OCI-LY7 (cell line): ENCODE measurements at regions not wholly inside any gene's neighbourhood (a gene's known extent, or its start where the extent isn't known, plus 50 kb on each side); places are given as distances from the start of the nearest gene placed in this dataset.

ENCODE experiments used
- BruUV-seq: library from RNA; stranded (reverse); fragments of 400-500 nt; replicated peaks from 2 replicates; lab custom pipeline; 2021; lab: Mats Ljungman, UMichigan
- CTCF ChIA-PET: fragments of 300-600 bp; sonication (Branson Sonifier 250); formaldehyde crosslinking; loops from one replicate; lab custom pipeline; 2022; ENCODE audit warnings: antibody characterized with exemption; ENCODE audit not compliant: unreplicated experiment; lab: Charles Lee
- POLR2A ChIA-PET: fragments of 300-600 bp; sonication (Branson Sonifier 250); formaldehyde crosslinking; loops from one replicate; lab custom pipeline; 2022; ENCODE audit warnings: antibody characterized with exemption; lab: Charles Lee
- DNase-seq: peaks from one replicate; pipeline ENCODE4 v3.0.0-alpha.2; 2015; ENCODE audit warnings: low spot score
- H2AFZ ChIP-seq: fragments of 200-600 bp; sonication (generic), shearing (Covaris generic); 2 replicates; pipeline ENCODE4 v1.6.1; 2014; ENCODE audit warnings: mild to moderate bottlenecking, antibody characterized with exemption, low read length, moderate library complexity
- H3K27ac ChIP-seq: fragments of 200-600 bp; sonication (generic); 2 replicates; pipeline ENCODE4 v1.5.1; 2014; ENCODE audit warnings: mixed run types, low read depth, mild to moderate bottlenecking, moderate library complexity, low read length, inconsistent platforms; ENCODE audit not compliant: poor library complexity, severe bottlenecking
- H3K36me3 ChIP-seq: fragments of 200-600 bp; sonication (generic); 2 replicates; pipeline ENCODE4 v1.6.1; 2014; ENCODE audit warnings: mild to moderate bottlenecking, antibody characterized with exemption, low read length, moderate library complexity, mixed read lengths; ENCODE audit not compliant: insufficient read depth
- H3K4me1 ChIP-seq: fragments of 200-600 bp; sonication (generic); 2 replicates; pipeline ENCODE4 v1.5.1; 2014; ENCODE audit warnings: mild to moderate bottlenecking, low read length; ENCODE audit not compliant: insufficient read depth, poor library complexity, severe bottlenecking
- H3K4me2 ChIP-seq: fragments of 200-600 bp; sonication (generic); 2 replicates; pipeline ENCODE4 v1.6.1; 2014; ENCODE audit warnings: mild to moderate bottlenecking, low read length
- H3K4me3 ChIP-seq: fragments of 200-600 bp; sonication (generic); 2 replicates; pipeline ENCODE4 v1.5.1; 2014; ENCODE audit warnings: mild to moderate bottlenecking, low read depth, low read length; ENCODE audit not compliant: poor library complexity, severe bottlenecking
- H3K79me2 ChIP-seq: fragments of 200-600 bp; sonication (generic); 2 replicates; pipeline ENCODE4 v1.6.1; 2016; ENCODE audit warnings: low read depth, mild to moderate bottlenecking, low read length, moderate library complexity, mixed read lengths; ENCODE audit not compliant: insufficient read depth
- H3K9me2 ChIP-seq: fragments of 200-600 bp; sonication (generic); 2 replicates; pipeline ENCODE4 v1.6.1; 2016; ENCODE audit warnings: mild to moderate bottlenecking, low read length, mixed read lengths; ENCODE audit not compliant: insufficient read depth
- H3K9me3 ChIP-seq: fragments of 200-600 bp; sonication (generic); 2 replicates; pipeline ENCODE4 v1.6.1; 2014; ENCODE audit warnings: mild to moderate bottlenecking, mixed run types, low read length, mixed read lengths
- H4K20me1 ChIP-seq: fragments of 200-600 bp; sonication (generic); 2 replicates; pipeline ENCODE4 v1.6.1; 2014; ENCODE audit warnings: mild to moderate bottlenecking, antibody characterized with exemption, low read length, moderate library complexity, mixed read lengths; ENCODE audit not compliant: insufficient read depth
- EZH2phosphoT487 ChIP-seq: fragments of 200-600 bp; sonication (generic); IDR thresholded peaks from 2 replicates; pipeline ENCODE4 v1.6.1; 2018; ENCODE audit warnings: low read depth, borderline replicate concordance, mild to moderate bottlenecking, mixed run types, antibody characterized with exemption, low read length, moderate library complexity, mixed read lengths
- intact Hi-C: fragments of 100-400 bp; cut with micrococcal nuclease; formaldehyde crosslinking; loops from one replicate; pipeline ENCODE4 v1.10.0; 2022; ENCODE audit not compliant: unreplicated experiment
- TF ChIP-seq, protein P1 (sequence below): fragments of 200-600 bp; sonication (generic); conservative IDR thresholded peaks from 2 replicates; pipeline ENCODE4 v1.5.1; 2014; ENCODE audit warnings: mild to moderate bottlenecking, antibody characterized with exemption, low read length, moderate library complexity, mixed read lengths

DNA sequence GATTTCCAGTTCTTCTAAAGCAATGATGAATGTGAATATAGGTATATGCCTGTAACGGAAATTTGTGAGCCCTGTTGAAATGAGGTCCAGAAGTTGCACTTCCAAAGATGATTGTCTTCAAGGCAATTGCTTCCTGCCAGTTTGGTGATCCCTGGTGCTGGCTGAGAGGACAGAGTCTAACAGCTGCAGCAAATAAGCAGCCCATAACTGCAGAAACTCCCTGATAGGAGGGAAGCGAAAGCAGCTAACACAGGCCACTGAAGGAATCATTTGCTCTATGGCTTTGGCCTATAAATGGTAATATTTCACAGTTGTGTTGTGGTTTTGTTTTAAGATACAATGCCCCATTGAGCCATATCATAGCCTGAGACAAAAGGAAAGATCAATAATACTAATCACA is 451.5 kb upstream of the MIR17HG start:
- Histone ChIP-seq H4K20me1 (no peaks in the 10 kb centered on the region), H3K27ac (no peak overlapping the region), H3K36me3 (no peaks in the 10 kb centered on the region), H3K9me2 (no peaks in the 10 kb centered on the region), H3K9me3 (no peaks in the 10 kb centered on the region), H3K4me3 (no peak overlapping the region), H3K4me2 (no peak overlapping the region), H2AFZ (no peak overlapping the region), H3K79me2 (no peaks in the 10 kb centered on the region), H3K4me1 (no peaks in the 10 kb centered on the region)
- TF ChIP-seq, protein P1, sequence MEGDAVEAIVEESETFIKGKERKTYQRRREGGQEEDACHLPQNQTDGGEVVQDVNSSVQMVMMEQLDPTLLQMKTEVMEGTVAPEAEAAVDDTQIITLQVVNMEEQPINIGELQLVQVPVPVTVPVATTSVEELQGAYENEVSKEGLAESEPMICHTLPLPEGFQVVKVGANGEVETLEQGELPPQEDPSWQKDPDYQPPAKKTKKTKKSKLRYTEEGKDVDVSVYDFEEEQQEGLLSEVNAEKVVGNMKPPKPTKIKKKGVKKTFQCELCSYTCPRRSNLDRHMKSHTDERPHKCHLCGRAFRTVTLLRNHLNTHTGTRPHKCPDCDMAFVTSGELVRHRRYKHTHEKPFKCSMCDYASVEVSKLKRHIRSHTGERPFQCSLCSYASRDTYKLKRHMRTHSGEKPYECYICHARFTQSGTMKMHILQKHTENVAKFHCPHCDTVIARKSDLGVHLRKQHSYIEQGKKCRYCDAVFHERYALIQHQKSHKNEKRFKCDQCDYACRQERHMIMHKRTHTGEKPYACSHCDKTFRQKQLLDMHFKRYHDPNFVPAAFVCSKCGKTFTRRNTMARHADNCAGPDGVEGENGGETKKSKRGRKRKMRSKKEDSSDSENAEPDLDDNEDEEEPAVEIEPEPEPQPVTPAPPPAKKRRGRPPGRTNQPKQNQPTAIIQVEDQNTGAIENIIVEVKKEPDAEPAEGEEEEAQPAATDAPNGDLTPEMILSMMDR: no peak
- TF ChIP-seq EZH2phosphoT487: no peak
- ChIA-PET POLR2A (no interaction called here), CTCF (no interaction called here)
- DNase-seq: no peak
- intact Hi-C loops: no loop called here
- BruUV-seq: no TSS peak

GRCh38 chr13:90898811-90899210 is 448.7 kb upstream of the MIR17HG start:
- H3K4me1 ChIP-seq: no peaks in the 10 kb centered on the region
- no peak overlapping the region for H3K4me2 ChIP-seq
- no peak overlapping the region for H3K4me3 ChIP-seq
- H3K9me2 ChIP-seq: no peaks in the 10 kb centered on the region
- TF ChIP-seq, protein P1: no peak
- TF ChIP-seq EZH2phosphoT487: no peak
- H3K9me3 ChIP-seq: no peaks in the 10 kb centered on the region
- ChIA-PET POLR2A (interaction anchor here (0.9 kb wide), 1 partner anchor 48 kb away, joined by 3 read pairs; no protein-coding TSS in a partner anchor), CTCF (no interaction called here)
- no peaks in the 10 kb centered on the region for H3K79me2 ChIP-seq
- no TSS peak for BruUV-seq
- no peak overlapping the region for H2AFZ ChIP-seq
- H3K27ac ChIP-seq: no peak overlapping the region
- no peaks in the 10 kb centered on the region for H3K36me3 ChIP-seq
- no peak for DNase-seq
- no peaks in the 10 kb centered on the region for H4K20me1 ChIP-seq
- intact Hi-C loops: no loop called here

- intact Hi-C loops: no loop called here
- no peak for DNase-seq
- H2AFZ ChIP-seq: no peak overlapping the region
- ChIA-PET CTCF (no interaction called here), POLR2A (interaction anchor here (0.7 to 1.1 kb wide), 3 partner anchors 10 to 48 kb away, joined by 3 read pairs; no protein-coding TSS in a partner anchor)
- no peaks in the 10 kb centered on the region for H3K9me3 ChIP-seq
- H3K4me1 ChIP-seq: no peaks in the 10 kb centered on the region
- TF ChIP-seq, protein P1: no peak
- no peak for TF ChIP-seq EZH2phosphoT487
- H4K20me1 ChIP-seq: no peaks in the 10 kb centered on the region
- H3K4me3 ChIP-seq: no peak overlapping the region
- H3K4me2 ChIP-seq: no peak overlapping the region
- H3K79me2 ChIP-seq: no peaks in the 10 kb centered on the region
- no peaks in the 10 kb centered on the region for H3K9me2 ChIP-seq
- no peak overlapping the region for H3K27ac ChIP-seq
- H3K36me3 ChIP-seq: no peaks in the 10 kb centered on the region
- no TSS peak for BruUV-seq
Observed at GRCh38 chr13:90899416-90899815, 448.1 kb upstream of the MIR17HG start.
